ENCODE measurements at regions not wholly inside any gene's neighbourhood (a gene's known extent, or its start where the extent isn't known, plus 50 kb on each side); places are given as distances from the start of the nearest gene placed in this dataset.
"Not testable (repeated sequence)": the region's sequence is repeated elsewhere in the genome, so short reads cannot be mapped to it uniquely, and the experiment has no call there.

DNA sequence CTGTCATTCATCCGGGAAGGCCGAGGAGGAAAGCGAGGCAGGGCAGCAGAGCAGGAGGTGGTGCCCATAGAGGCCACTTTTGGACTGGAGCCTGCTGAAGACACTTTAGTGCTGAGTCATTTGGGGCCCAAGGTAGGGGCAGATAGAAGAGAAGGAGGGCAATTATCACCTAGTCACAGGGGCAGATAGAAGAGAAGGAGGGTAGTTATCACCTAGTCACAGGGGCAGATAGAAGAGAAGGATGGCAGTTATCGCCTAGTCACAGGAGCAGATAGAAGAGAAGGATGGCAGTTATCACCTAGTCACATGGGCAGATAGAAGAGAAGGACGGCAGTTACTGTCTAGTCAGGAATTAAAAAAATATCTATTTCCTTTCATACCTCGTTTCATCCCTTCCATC lies 1372.6 kb downstream of the FOXD4L5 start:
- not testable (repeated sequence) for DNase-seq

DNA sequence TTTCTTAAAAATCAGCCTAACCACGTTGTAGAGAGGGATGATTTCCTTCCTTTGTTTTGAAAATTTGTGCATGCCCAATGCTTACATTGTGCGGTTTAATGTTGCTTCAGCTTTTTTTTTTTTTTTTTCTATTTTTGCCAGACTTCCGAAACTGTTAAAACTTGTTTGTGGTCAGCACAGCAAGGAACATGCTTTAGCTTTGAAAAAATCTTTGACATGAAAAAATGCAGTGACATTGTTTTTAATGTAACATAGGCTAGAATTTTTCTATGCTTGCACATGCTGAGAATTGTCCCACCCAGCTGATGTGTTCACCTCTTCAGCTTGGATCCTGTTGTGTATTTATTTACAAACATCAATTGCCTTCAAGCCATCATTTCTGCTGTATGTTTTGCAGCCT lies 1375.9 kb downstream of the FOXD4L5 start:
- DNase-seq: not testable (repeated sequence)

DNA sequence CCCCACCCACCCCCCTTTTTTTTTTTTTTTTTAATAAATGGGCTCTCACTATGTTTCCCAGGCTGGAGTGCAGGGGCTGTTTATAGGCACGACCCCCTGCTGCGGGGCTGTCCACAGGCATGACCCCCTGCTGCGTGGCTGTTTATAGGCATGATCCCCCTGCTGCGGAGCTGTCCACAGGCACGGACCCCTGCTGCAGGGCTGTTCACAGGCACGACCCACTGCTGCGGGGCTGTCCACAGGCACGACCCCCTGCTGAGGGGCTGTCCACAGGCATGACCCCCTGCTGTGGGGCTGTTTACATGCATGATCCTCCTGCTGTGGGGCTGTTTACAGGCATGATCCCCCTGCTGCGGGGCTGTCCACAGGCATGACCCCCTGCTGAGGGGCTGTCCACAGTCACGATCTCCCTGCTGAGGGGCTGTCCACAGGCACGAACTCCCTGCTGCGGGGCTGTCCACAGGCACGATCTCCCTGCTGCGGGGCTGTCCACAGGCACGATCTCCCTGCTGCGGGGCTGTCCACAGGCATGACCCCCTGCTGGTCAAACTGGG lies 1385.3 kb downstream of the FOXD4L5 start:
- not testable (repeated sequence) for DNase-seq

DNA sequence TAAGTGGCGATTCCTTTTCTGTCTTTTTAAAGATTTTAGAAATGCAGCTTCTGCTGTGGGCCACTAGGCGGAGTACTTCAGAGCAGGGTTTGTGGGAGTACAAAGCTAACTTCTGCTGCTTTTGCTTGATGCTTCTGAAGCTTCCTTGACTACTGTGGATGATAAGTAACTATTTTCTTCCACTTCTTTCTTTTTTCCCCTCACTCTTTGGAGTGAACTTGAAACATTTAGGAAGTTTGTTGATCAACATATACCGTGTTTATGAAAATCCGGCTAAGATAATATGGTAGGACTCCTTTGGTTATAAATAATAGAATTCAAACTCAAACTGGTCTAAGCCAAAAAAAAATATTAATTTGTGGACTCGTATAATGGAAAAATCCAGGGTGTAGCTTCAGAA lies 1403.6 kb downstream of the FOXD4L5 start:
- DNase-seq: not testable (repeated sequence)

- DNase-seq: not testable (repeated sequence)
These were observed 1408.6 kb downstream of the FOXD4L5 start for GRCh38 chr9:63876380-63876779.

DNA sequence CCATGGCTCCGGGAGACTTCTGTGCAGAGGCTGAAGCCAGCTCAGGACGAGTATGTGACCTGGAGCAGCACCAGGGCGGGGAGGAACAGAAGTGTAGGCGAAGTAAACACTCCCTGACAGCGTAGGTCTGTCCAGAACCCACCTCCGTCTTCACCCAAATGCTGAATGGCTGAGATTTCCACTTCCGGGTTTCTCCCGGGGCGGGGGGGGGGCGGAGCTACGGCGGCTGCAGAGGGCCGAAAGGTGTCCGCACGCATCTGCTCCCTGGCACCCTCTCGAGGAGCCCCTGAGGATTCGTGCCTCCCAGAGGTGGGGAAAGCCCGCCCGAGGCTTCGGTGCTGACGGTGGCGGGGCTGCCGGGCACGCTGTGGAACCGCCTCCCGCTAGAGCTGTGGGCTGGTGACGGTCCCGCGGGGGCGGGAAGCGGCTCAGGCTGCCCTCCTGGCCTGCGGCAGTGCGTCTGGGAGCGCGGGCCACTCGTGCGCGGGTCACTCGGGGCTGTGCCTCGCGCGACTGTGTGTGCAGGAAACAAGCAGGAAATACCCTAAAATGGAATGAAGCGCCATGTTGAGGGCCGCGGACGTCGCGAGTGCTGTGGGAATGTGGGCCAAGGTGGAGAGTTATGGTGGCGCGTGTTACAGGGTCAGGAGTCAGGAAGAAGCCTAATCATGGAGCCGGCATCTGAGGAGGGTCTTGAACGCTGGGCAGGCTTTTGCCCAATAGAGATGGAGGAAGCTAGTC lies 1425.4 kb downstream of the FOXD4L5 start:
- peak; percentile 72 for DNase-seq

- not testable (repeated sequence) for DNase-seq
These were observed 1425.9 kb downstream of the FOXD4L5 start for GRCh38 chr9:63859090-63859474.

- not testable (repeated sequence) for DNase-seq
These were observed 1431.8 kb downstream of the FOXD4L5 start for GRCh38 chr9:63853140-63853751.

GRCh38 chr9:63824804-63825203 lies 1460.2 kb downstream of the FOXD4L5 start:
- not testable (repeated sequence) for DNase-seq

GRCh38 chr9:63823375-63824201 lies 1461.4 kb downstream of the FOXD4L5 start:
- not testable (repeated sequence) for DNase-seq

DNA sequence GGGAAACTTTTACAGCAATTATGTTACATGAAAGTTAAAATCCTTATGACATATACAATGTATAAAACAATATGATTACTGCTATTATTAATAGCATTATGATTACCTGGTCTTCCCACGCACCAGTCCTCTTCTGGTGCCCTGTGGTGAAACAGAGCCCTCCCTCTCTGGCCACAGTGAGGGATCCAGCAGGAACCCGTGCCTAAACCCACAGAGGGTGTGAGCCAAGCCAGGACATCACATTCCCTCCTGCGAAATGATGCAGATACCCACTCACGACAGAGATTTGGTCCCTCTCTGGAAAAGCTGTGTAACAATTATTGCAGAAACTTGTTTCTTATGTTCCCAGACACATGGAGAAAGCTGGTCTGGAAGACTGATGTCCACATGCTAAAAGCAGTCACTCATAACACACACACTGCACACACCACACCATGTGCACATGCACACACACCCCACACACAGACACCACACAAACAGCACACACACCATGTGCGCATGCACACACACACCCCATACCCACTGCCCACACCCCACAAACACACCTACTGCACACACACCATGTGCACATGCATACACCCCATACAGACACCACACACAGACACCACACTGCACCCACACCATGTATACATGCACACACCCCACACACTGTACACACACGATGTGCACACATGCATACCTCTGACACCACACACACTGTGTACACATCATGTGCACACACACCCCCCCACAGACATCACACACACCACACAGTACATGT lies 1462.2 kb downstream of the FOXD4L5 start:
- not testable (repeated sequence) for DNase-seq

DNA sequence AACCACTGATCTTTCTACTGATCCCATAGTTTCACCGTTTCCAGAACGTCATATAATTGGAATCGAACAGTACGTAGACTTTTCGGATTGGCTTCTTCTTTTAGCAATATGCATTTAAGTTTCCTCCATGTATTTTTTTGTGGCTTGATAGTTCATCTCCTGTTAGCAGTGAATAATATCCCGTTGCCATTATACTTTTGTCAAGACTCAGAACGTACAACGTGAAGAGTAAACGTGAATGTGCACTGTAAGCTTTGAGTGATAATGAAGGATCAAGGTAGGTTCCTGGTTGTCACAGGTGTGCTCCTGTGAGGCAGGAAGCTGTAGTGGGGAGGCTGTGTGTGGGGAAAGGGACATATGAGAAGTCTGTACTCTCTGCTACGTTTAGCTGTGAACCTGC lies 1463.7 kb downstream of the FOXD4L5 start:
- not testable (repeated sequence) for DNase-seq

DNA sequence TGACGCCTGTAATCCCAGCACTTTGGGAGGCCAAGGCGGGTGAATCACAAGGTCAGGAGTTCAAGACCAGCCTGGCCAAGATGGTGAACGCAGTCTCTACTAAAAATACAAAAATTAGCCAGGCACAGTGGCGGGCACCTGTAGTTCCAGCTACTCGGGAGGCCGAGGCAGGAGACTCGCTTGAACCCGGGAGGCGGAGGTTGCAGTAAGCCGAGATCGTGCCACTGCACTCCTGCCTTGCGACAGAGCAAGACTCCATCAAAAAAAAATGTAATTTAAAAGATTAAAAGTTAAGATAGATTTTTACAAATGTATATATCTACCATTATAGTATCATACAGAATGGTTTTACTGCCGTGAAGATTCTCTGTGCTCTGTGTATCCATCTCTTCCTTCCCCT lies 1464.1 kb downstream of the FOXD4L5 start:
- DNase-seq: not testable (repeated sequence)

GRCh38 chr9:63820383-63820782 lies 1464.6 kb downstream of the FOXD4L5 start:
- DNase-seq: not testable (repeated sequence)

DNA sequence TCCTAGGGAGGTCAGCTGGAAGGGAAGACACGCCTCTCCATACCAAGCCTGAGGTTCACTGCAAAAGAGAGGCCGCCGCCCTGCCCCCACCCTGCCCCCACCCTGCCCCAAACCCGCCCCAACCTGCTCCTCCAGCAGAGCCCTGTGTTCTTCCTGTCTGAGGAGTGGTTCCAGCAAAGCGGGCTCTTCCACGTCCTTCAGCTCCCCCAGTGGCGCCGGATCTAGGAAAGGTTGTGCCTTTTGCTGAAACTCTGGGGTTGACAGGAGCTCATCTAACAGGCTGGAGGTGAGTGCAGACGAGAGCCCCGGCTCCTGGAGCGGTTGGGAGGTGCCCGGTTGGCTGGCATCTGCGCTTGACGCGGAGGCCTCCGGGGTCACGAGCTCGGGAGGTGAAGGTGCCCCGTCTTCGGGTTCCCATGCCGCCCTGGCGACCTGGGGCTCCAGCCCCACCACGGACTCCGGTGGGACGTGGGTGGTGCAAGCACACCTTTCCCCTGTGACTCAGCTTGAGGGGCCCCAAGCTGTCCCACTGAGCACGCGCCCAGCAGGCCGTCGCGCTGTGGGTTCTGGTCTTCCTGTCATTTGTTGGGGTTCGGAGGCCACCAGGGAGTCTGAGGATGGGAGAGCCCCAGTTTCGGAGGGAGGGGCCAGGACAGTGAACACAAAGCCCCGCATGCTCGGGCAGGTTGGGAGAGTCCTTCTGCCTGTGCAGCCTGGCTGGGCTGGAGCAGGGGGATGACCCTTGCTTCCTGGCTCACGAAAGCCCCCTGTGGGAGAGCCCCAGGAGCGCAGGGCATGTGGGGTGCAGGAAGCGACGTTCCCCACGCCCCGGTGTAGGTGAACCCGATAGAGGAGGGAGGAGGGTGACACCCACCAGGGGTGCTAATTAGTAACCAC lies 1467.1 kb downstream of the FOXD4L5 start:
- peak; percentile 64 for DNase-seq

GRCh38 chr9:63816751-63817621 lies 1468.0 kb downstream of the FOXD4L5 start:
- DNase-seq: peak; percentile 68

- DNase-seq: not testable (repeated sequence)
These were observed 1469.9 kb downstream of the FOXD4L5 start for GRCh38 chr9:63814970-63815669.

DNA sequence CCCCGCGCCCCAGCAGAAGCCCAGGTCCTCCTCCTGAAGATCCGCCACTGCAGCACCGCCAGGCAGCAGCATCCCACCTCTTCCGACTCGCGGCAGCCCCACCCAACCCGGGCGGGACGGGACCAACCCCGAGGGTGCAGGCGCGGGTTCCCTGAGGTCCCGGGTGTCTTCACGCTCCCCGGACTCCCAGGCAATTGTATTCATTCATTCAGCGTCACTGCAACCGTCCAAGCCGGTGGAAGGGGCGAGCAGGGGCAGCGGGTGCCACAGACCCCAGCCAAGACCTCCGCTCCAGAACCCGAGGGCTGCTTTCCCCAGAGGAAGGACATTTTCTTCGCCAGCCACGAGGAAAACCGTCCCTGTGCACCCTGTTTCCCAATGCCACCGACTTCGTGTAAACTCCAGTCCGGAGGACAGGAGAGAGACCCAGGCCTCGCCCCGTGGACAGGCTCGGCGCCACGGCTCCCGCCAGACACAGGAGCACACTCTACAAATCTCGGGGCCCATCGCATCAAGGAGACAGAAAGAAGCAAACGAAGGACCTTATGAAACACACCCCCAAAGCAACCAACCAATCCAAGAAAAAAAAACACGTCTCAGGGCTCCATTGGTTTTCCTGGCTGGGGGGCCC lies 1471.5 kb downstream of the FOXD4L5 start:
- DNase-seq: not testable (repeated sequence)

DNA sequence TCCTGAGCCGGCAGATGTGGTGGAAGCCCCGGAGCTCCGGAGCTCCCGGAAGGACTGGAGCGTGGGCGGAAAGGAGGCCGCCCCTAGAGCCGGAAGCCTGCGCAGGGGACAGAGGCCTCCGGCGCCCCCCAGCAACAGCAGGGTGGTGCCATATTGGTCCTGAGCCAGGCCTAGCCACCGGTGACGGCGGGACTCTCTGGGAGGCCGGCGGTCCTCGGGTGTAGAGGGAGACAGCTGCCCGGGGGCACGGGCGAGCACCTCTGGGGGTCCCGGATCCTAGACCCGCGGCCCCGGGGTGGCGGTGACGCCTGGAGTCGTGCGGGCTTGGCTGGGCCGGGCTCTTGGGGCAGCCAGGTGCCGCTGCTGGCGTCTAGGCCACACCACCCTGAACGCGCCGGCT lies 1472.2 kb downstream of the FOXD4L5 start:
- DNase-seq: not testable (repeated sequence)
